WTC11 (cell line): ENCODE measurements at regions not wholly inside any gene's neighbourhood (a gene's known extent, or its start where the extent isn't known, plus 50 kb on each side); places are given as distances from the start of the nearest gene placed in this dataset.

Source experiments
- ATAC-seq: fragments of 200-7000 bp; cut with Tn5 transposase; 2 replicates; pipeline ENCODE4 v1.10.0; 2021; ENCODE audit warnings: mild to moderate bottlenecking, moderate library complexity
- CTCF ChIA-PET: fragments of 300-600 bp; sonication (Branson Sonifier 250); formaldehyde crosslinking; loops from one replicate; lab custom pipeline; 2021; ENCODE audit warnings: antibody characterized with exemption; lab: Charles Lee
- POLR2A ChIA-PET: fragments of 350-600 bp; sonication (Branson Sonifier 250); formaldehyde crosslinking; loops from one replicate; lab custom pipeline; 2021; ENCODE audit warnings: antibody characterized with exemption; lab: Charles Lee
- DNase-seq: peaks from one replicate; pipeline ENCODE4 v3.0.0; 2021; ENCODE audit warnings: low spot score
- H3K27ac Mint-ChIP-seq: 2 replicates; pipeline ENCODE4 v1.8.0; 2021; ENCODE audit warnings: mixed read lengths
- H3K27me3 Mint-ChIP-seq: 2 replicates; pipeline ENCODE4 v1.8.0; 2021; ENCODE audit warnings: low read depth, mild to moderate bottlenecking, moderate library complexity, mixed read lengths
- H3K36me3 Mint-ChIP-seq: 2 replicates; pipeline ENCODE4 v1.8.0; 2021; ENCODE audit warnings: mixed read lengths
- H3K4me1 Mint-ChIP-seq: 2 replicates; pipeline ENCODE4 v1.8.0; 2022; ENCODE audit warnings: mixed read lengths
- H3K4me3 Mint-ChIP-seq: 2 replicates; pipeline ENCODE4 v1.8.0; 2021; ENCODE audit warnings: mild to moderate bottlenecking, moderate library complexity, mixed read lengths
- H3K9me3 Mint-ChIP-seq: 2 replicates; pipeline ENCODE4 v1.8.0; 2021; ENCODE audit warnings: mixed read lengths
- ATF2 ChIP-seq: sonication (generic); formaldehyde crosslinking; IDR thresholded peaks from 2 replicates; pipeline ENCODE4 v1.8.1; 2022; ENCODE audit warnings: low read depth, missing genetic modification reagents, borderline replicate concordance
- CREM ChIP-seq: sonication (generic); formaldehyde crosslinking; IDR thresholded peaks from 2 replicates; pipeline ENCODE4 v1.8.1; 2022; ENCODE audit warnings: mild to moderate bottlenecking, missing genetic modification reagents, moderate library complexity
- E2F1 ChIP-seq: sonication (generic); formaldehyde crosslinking; IDR thresholded peaks from 2 replicates; pipeline ENCODE4 v1.8.0; 2022; ENCODE audit warnings: mild to moderate bottlenecking, missing genetic modification reagents
- E2F4 ChIP-seq: sonication (generic); formaldehyde crosslinking; IDR thresholded peaks from 2 replicates; pipeline ENCODE4 v1.8.1; 2022; ENCODE audit warnings: low read depth, mild to moderate bottlenecking, moderate library complexity, missing genetic modification reagents, borderline replicate concordance
- ERG ChIP-seq: fragments of 250-450 bp; sonication (Bioruptor Pico); IDR thresholded peaks from 2 replicates; pipeline ENCODE4 v1.8.0; 2021; ENCODE audit warnings: mild to moderate bottlenecking
- FOXK1 ChIP-seq: sonication (generic); formaldehyde crosslinking; IDR thresholded peaks from 2 replicates; pipeline ENCODE4 v1.8.0; 2022; ENCODE audit warnings: mild to moderate bottlenecking, moderate library complexity, missing genetic modification reagents
- HMGA2 ChIP-seq: fragments of 250-450 bp; sonication (Bioruptor Pico); IDR thresholded peaks from 2 replicates; pipeline ENCODE4 v1.4.0; 2021; ENCODE audit warnings: mild to moderate bottlenecking, moderate library complexity
- JUN ChIP-seq: sonication (generic); formaldehyde crosslinking; IDR thresholded peaks from 2 replicates; pipeline ENCODE4 v1.8.0; 2023; ENCODE audit warnings: mild to moderate bottlenecking, missing genetic modification reagents
- NFE2L1 ChIP-seq: sonication (generic); formaldehyde crosslinking; IDR thresholded peaks from 2 replicates; pipeline ENCODE4 v1.8.1; 2023; ENCODE audit warnings: missing genetic modification reagents
- OVOL2 ChIP-seq: fragments of 250-450 bp; sonication (Bioruptor Pico); IDR thresholded peaks from 2 replicates; pipeline ENCODE4 v1.9.0; 2021; ENCODE audit warnings: mild to moderate bottlenecking, borderline replicate concordance
- PREB ChIP-seq: sonication (generic); formaldehyde crosslinking; IDR thresholded peaks from 2 replicates; pipeline ENCODE4 v1.8.1; 2022; ENCODE audit warnings: mild to moderate bottlenecking, missing genetic modification reagents, moderate library complexity, borderline replicate concordance
- TEAD4 ChIP-seq: sonication (generic); formaldehyde crosslinking; IDR thresholded peaks from 2 replicates; pipeline ENCODE4 v1.8.0; 2022; ENCODE audit warnings: mild to moderate bottlenecking, missing genetic modification reagents
- ZBTB43 ChIP-seq: sonication (generic); formaldehyde crosslinking; IDR thresholded peaks from 2 replicates; pipeline ENCODE4 v1.8.1; 2023; ENCODE audit warnings: mild to moderate bottlenecking, missing genetic modification reagents
- ZSCAN18 ChIP-seq: fragments of 250-450 bp; sonication (Bioruptor Pico); IDR thresholded peaks from 2 replicates; pipeline ENCODE4 v2.1.2; 2022; ENCODE audit warnings: mild to moderate bottlenecking, moderate library complexity

- ChIA-PET POLR2A (no interaction called here), CTCF (no interaction called here)
- peaks cover 45% of the 10 kb centered on the region for H3K9me3 Mint-ChIP-seq
- H3K4me1 Mint-ChIP-seq = no peaks in the 10 kb centered on the region
- H3K36me3 Mint-ChIP-seq = peaks cover 36% of the 10 kb centered on the region
- H3K27ac Mint-ChIP-seq = no peak overlapping the region
- DNase-seq = no peak
- no peak overlapping the region for H3K4me3 Mint-ChIP-seq
- no peaks in the 10 kb centered on the region for H3K27me3 Mint-ChIP-seq
- TF ChIP-seq ATF2 (CRISPR knock-in tag) = no peak
- no peak for TF ChIP-seq E2F4 (CRISPR knock-in tag)
- no peak for TF ChIP-seq ERG (CRISPR knock-in tag)
- TF ChIP-seq FOXK1 (CRISPR knock-in tag) = no peak
- TF ChIP-seq ZSCAN18 (CRISPR knock-in tag) = no peak
- no peak for TF ChIP-seq OVOL2 (CRISPR knock-in tag)
- no peak for ATAC-seq
These were observed 149.1 kb upstream of the CD96 start for GRCh38 chr3:111392894-111393398.

- ATAC-seq (no peak), DNase-seq (no peak)
- Mint-ChIP-seq H3K36me3 (no peaks in the 10 kb centered on the region), H3K4me1 (peaks cover 7% of the 10 kb centered on the region), H3K27ac (no peak overlapping the region), H3K9me3 (peaks cover under 1% of the 10 kb centered on the region; the same call in 1 of the 2 replicates), H3K27me3 (no peaks in the 10 kb centered on the region), H3K4me3 (no peak overlapping the region)
- CTCF ChIA-PET = no interaction called here
- no peak for TF ChIP-seq CREM (CRISPR knock-in tag)
- TF ChIP-seq HMGA2 (CRISPR knock-in tag) = no peak
- TF ChIP-seq TEAD4 (CRISPR knock-in tag) = no peak
- no peak for TF ChIP-seq NFE2L1 (CRISPR knock-in tag)
- no peak for TF ChIP-seq JUN (CRISPR knock-in tag)
- no peak for TF ChIP-seq ZBTB43 (CRISPR knock-in tag)
- no peak for TF ChIP-seq E2F1 (CRISPR knock-in tag)
- no peak for TF ChIP-seq PREB
- POLR2A ChIA-PET = no interaction called here
These were observed 129.3 kb upstream of the CD96 start for GRCh38 chr3:111412656-111413055.
